Fibroblast of pulmonary artery (primary cell): ENCODE measurements at regions not wholly inside any gene's neighbourhood (a gene's known extent, or its start where the extent isn't known, plus 50 kb on each side); places are given as distances from the start of the nearest gene placed in this dataset.

Source experiments
- DNase-seq: peaks from one replicate; pipeline ENCODE4 v3.0.0-alpha.2; 2010; ENCODE audit warnings: low read depth
- H3K4me3 ChIP-seq: replicated peaks from 2 replicates; pipeline ENCODE4 v1.5.1; 2011; ENCODE audit warnings: low read depth, mild to moderate bottlenecking, control low read depth, low read length, moderate library complexity
- TF ChIP-seq, protein P1 (sequence below): IDR thresholded peaks from 2 replicates; pipeline ENCODE4 v1.5.1; 2011; ENCODE audit warnings: mild to moderate bottlenecking, control low read depth, low read length, inconsistent platforms; ENCODE audit errors: missing control alignments

DNA sequence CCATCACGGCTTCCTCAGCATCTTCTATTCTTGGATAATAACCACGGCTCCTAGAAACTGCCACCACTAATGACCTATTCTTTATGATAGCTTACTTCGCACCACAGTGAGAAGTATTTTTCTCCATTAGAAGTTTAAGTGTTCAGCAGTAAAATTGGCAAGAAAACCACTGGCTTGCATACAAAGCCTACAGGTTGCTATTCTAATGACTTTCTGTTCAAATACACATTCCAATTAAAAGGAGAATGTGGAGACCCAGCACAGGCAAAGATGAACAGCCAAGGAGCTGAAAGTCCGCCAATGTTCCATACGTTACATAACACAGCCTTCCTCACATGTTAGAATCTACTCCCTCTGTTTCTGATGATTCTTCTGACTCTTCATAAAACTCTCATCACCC is 875.0 kb upstream of the PRKX start:
- H3K4me3 ChIP-seq: no peak overlapping the region
- no peak for DNase-seq
- TF ChIP-seq, protein P1, sequence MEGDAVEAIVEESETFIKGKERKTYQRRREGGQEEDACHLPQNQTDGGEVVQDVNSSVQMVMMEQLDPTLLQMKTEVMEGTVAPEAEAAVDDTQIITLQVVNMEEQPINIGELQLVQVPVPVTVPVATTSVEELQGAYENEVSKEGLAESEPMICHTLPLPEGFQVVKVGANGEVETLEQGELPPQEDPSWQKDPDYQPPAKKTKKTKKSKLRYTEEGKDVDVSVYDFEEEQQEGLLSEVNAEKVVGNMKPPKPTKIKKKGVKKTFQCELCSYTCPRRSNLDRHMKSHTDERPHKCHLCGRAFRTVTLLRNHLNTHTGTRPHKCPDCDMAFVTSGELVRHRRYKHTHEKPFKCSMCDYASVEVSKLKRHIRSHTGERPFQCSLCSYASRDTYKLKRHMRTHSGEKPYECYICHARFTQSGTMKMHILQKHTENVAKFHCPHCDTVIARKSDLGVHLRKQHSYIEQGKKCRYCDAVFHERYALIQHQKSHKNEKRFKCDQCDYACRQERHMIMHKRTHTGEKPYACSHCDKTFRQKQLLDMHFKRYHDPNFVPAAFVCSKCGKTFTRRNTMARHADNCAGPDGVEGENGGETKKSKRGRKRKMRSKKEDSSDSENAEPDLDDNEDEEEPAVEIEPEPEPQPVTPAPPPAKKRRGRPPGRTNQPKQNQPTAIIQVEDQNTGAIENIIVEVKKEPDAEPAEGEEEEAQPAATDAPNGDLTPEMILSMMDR: no peak

DNA sequence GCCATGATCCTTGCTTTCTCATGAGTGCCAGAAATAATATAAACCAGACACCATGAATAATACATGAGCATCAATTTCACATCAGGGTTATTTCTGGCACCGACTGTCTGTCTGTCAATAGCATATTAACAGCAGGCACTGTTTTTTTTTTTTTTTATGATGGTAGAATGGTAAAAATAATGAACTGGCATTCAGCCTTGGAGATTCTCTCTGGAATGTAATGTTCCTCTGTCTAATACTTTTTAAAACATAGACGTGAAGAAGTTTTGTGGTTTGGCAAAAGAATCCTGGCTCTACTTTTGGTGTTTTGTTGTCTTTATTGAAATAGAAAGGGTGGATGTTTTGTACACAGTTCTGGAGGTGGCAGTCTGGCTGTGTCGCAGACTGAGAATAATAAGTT is 874.6 kb upstream of the PRKX start:
- H3K4me3 ChIP-seq: no peak overlapping the region
- DNase-seq: no peak
- TF ChIP-seq, protein P1: no peak

DNA sequence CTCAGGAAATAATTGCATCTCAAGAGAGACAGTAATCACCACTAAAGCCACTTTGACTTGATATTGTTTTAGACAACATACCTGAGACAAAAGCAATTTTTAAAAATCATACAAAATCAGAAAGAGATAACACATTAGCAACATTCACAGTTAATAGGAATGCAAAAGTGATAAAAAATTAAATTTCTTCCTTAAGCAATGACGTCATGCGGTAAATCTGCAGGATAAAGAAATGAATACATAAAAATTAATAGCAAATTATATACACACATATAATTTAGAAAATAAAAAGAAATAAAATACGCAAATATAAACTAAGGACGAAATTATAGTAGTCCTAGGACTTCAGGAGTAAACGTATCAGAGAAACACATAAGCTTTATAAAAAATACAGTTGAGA is 866.5 kb upstream of the PRKX start:
- no peak overlapping the region for H3K4me3 ChIP-seq
- TF ChIP-seq, protein P1: no peak
- DNase-seq: no peak

DNA sequence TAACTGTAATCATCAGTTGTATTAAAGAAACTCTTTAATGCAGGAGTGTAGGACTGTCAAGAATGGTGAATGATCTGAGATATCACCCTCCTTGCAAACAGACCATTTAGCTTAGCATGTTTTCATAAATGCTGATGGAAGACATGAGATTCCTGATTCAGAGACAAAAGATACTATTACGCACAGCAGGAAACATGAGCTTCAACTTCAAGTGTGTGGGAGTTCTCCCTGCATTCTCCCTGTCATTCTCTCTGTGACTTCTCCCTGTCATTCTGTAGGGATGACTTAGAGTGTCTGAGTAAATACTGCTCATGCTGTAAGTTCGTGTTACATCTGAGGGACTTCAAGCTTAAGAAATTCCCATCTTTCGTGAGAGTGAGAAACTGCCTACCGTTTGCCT is 866.0 kb upstream of the PRKX start:
- TF ChIP-seq, protein P1: no peak
- no peak for DNase-seq

DNA sequence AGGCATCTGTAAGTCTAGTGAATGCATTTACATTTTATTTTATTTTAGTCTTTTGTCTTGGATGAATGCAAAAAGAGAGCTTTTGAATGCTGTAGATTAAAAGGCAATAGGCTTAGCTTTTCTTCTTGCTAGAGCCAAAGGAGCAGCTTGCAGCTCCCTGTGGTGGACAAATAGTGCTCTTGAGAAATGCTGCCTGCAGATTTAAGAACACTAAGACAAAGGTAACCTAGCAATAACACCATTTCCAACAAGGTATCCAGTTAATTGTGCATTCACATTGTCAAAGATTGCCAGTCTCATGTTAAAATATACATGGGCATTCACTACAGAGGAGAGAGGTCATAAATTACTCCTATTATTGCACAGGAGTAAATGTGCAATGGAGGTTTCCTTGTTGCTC is 859.2 kb upstream of the PRKX start:
- no peak for DNase-seq
- TF ChIP-seq, protein P1: no peak
- H3K4me3 ChIP-seq: no peak overlapping the region

More for the DNA sequence above, 866.0 kb upstream of the PRKX start:
- no peak overlapping the region for H3K4me3 ChIP-seq

DNA sequence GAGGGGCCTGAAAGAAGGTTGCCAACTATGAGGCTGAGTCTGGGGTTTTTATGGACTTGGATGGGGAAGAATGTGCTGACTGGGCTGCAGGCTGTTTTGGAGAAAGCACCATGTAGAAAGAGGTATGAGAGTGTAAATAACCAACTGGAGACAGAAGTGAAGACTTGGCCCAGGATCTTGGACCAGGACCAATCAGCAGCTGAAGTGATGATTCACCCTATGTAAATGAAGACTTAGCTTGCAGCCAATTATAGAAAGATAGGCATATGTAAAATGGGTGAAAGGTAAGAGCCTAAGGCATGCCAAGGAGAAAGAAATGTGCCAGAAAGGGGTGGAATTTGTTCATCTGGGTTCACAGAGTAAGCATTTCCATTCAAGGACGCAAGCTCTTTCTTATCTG is 856.7 kb upstream of the PRKX start:
- TF ChIP-seq, protein P1: no peak
- no peak overlapping the region for H3K4me3 ChIP-seq
- no peak for DNase-seq

DNA sequence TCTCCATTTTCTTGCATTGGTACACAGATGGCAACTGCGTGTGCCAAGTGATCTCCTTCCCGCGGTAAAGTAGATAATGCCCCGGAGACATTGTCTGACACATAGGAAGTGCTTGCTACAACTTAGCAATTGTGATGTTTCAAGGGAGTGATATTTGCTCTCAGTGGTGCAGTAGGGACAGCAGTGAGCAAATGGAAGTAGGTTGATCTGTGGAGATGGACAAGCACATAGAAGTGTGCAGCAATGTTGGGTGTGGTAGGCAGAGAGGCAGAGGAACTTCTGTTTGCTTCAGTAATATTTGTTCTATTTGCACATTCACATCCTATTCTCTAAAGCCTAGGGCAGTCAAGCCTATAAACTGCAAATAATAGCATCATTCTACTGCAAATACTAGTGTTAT is 846.7 kb upstream of the PRKX start:
- TF ChIP-seq, protein P1: no peak
- H3K4me3 ChIP-seq: no peak overlapping the region
- DNase-seq: no peak
